OCI-LY1 (cell line): ENCODE measurements at regions not wholly inside any gene's neighbourhood (a gene's known extent, or its start where the extent isn't known, plus 50 kb on each side); places are given as distances from the start of the nearest gene placed in this dataset.

Experiments
- CTCF ChIP-seq: fragments of 200-600 bp; sonication (generic), shearing (Covaris generic); IDR thresholded peaks from 2 replicates; pipeline ENCODE4 v1.5.1; 2017; ENCODE audit warnings: mild to moderate bottlenecking, antibody characterized with exemption, low read length, moderate library complexity, mixed read lengths
- EZH2 ChIP-seq: fragments of 200-600 bp; sonication (generic), shearing (Covaris generic); IDR thresholded peaks from 2 replicates; pipeline ENCODE4 v1.8.0; 2017; ENCODE audit warnings: borderline replicate concordance, mixed run types, mild to moderate bottlenecking, antibody characterized with exemption, low read length, moderate library complexity, mixed read lengths

GRCh38 chr20:55086421-55086820, 611.0 kb downstream of the DOK5 start:
- TF ChIP-seq EZH2 (no peak), CTCF (no peak)
